ENCODE measurements at regions not wholly inside any gene's neighbourhood (a gene's known extent, or its start where the extent isn't known, plus 50 kb on each side); places are given as distances from the start of the nearest gene placed in this dataset.

DNA sequence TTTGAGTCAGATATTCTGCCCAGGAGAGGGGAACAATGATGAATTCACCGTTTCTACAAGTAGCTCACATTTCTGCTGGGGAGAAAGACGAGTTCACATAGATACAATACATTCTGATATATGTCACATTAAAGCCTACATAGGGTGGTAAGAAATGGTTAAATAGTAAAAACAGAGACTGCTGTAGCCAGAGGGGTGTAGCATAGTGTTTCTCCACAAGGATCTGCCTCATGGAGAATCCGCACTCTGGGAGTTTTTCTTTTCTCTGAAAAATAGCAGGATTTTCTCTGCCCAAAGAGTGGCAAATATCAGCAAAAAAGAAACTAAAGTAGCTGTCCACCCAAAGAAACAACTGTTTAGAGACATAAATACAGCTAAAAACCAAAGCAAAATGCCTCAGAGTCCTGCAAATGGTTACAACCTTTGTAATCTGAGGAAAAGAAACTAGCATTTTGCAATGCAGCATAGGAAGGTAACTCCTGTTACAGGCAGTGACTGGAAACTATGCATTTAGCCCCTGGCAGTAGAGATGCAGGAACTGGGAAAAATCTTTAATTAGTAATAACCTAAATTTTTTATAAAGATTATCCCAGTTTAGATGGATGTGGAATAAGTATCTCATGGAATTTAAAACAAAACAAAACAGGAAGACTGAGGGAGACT is 1126.7 kb upstream of the ADGRL2 start:
- no peak for DNase-seq

DNA sequence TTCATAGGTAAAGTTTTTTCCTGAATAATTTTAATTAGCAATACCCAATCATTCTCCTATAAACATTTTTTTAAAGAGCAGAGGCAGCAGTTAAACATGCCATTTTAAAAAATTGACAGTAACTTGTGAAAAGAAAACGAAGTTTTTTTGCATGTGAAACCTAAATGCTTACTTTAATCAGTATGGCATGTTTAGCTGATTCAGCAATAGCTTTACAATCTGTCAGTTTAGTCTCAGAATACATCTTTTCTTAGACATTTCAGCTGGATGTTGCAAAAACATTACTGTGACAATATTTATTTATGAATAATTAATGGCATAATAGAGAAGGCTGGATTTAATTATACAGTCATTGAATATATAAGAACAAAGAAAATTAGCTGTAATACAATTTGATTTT is 1132.4 kb upstream of the ADGRL2 start:
- no peak for DNase-seq

DNA sequence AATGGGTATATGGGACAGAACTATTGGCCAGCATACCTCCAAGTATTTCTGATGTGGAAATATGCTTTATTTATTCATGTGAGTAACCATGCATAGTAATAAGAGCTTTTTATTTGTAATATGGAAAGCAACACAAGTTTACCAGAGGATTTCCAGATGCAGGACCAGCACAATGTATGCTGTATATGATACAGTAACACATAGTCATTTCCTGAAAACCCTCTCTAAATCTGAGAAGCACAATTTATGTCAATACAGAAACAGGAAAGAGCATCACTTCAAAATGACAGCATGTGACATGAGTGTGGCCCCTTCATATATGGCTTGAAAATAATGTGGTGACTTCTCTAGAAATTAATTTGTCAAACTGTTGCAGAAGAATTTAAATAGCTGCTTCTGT is 1134.7 kb upstream of the ADGRL2 start:
- DNase-seq, result no peak

DNA sequence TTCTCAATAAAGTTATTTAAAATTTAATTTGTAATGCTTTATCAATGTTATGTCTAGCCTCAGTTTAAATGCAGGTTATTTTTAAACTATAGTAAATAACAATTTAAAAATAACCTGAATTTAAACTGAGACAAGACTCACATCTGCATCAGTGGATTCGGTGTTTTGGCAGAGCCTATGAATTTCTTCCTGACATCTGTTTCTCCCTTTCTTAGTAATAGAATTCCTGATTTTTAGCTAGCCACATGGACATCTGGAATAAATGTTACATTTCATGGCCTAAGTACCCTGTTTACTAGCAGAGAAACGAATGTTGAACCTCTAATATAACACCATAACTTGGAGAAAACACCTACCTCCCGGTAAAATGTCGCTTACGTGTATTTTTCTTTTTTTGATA is 1141.6 kb upstream of the ADGRL2 start:
- DNase-seq, result no peak

DNA sequence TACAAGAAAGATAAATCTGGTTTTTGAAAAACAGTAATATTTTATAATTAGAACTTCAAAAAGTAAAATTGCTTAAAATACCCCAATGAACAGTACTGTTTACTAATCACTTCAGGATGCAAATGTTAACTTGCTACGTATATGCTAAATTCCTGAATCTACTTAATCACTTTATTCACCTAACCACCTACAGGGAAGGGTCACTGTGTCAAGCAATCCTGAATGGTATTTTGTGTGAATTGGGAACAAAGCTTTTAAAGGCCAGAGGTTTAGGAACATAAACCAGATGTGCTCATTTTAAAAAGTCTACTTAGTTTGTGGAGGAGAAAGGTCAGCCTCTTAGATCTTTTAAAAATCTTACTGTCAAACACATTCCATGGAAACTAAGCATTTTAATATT is 1143.0 kb upstream of the ADGRL2 start:
- DNase-seq, result no peak

DNA sequence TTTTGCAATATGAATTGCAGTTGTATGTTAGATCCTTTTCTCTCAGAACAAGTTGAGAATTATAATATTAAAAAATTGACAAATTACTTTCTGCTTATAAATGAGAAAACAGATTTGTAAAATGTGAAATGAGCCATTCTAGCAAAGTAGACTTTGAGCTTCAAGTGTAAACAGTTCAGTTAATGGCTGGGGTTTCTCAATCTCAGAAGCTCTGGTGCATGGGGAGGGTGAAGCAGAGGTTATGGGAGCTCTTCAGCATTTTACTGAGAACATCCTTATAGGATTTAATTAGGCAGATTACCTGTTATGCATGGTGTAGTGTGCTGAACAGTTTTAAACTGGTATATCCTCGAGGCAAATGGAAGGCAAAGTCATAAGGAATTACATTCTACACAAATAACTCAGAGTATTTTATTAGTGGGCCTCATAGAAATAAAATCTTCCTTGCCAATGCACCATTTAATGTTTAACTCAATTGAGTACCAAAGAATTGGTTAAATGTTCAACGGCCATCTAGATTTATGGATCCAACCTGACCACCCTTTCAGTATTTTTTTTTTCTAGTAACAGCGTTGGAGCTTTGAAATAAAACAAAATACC is 1143.6 kb upstream of the ADGRL2 start:
- DNase-seq, result no peak

DNA sequence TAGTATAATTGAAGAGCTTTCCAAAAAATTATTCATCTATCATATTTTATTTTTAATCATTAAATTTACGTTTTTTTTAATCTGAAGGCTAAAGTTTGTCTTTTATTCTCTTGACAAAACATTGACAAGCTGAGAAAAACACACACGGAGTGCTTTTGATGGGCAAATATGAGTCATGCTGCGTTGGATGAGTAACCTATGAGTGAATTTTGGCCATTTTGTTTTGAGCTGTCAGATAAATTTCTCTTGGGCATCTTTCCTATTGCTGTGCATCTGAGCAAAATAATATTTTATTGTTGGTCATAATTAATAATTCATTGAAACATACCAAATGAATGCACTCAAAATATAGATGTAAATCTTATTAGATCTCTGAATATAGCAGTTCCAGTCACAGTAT is 1144.1 kb upstream of the ADGRL2 start:
- no peak for DNase-seq

DNA sequence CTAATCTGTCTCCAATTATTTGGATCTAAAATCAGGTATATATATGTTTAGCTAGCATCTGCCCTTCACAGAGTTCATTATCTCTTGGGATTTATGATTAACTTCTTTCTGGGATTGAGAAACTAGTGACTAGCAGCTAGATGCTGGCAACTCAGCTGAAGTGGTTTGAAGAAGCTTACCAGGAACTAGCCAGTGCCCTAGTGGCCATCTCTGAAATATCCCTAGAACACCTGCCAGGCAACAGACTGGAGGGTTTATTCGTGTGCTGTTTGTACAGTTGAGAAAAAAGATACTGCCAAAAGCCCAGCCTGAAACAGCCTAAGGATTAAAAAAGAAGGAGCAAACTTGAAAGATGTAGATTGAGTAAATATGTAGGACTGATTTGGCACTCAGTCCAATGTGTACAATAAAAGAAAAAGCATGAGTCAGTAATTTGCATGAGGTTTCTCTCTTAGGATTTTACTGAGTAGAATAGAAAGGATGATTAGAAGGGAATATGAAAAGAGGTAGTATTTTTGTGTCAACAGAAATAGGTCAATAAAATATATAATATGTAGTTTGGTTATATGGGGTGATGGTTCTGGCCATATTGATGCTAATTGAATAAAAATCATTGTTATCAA is 1144.6 kb upstream of the ADGRL2 start:
- no peak for DNase-seq

DNA sequence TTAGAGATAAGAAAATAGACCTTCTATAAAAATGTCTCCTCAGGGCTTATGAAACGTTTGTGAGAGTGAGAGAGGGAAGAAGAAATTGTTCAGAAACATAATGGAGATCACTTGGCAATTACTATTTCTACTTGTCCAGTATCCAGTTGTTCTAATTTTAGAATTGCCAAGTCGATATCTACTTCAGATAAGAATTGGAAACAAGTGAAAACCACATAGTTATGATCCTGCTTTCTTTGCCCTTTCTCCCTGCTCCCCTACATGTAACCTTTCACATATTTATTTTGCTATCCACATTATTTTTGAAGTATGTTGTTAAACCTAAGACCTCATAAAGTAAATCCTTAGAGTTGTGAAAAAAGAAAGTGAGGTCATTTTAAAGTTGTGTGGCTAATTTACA is 1154.7 kb upstream of the ADGRL2 start:
- no peak for DNase-seq

DNA sequence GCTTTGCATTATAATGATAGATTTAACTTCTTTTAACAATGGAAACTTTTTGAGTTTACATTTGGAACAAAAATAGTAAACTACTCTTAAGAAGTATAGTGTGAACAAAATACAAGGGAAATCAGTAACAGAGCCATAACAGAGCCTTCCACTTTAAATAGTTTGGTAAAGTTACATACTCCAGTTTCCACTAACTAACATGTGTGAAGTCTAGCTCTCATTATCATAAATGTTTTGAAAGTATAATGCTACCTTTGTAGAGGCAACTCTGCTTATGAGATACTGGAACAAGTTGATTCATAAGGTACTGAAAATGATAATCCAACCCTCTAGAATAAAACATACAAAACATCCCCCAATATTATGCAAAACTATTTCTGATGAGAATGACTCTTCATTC is 1155.1 kb upstream of the ADGRL2 start:
- no peak for DNase-seq

DNA sequence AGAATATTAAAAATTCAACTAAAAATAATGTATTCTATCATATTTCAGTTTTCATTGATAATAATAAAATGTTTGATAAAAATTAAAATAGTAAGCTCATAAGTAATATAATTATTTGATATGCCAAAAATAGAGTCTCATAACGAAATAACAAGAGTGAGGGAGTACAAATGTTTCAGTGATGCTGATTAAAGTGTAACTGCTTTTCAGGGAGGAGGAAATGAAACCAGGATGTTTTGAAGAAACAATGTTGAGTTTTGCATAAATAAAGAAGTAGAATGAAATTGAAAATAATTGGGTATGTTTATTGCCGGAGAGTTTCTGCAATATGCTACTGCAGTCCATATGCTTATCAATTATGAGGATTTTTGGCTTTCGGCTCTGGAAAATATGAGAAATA is 1159.8 kb upstream of the ADGRL2 start:
- no peak for DNase-seq

DNA sequence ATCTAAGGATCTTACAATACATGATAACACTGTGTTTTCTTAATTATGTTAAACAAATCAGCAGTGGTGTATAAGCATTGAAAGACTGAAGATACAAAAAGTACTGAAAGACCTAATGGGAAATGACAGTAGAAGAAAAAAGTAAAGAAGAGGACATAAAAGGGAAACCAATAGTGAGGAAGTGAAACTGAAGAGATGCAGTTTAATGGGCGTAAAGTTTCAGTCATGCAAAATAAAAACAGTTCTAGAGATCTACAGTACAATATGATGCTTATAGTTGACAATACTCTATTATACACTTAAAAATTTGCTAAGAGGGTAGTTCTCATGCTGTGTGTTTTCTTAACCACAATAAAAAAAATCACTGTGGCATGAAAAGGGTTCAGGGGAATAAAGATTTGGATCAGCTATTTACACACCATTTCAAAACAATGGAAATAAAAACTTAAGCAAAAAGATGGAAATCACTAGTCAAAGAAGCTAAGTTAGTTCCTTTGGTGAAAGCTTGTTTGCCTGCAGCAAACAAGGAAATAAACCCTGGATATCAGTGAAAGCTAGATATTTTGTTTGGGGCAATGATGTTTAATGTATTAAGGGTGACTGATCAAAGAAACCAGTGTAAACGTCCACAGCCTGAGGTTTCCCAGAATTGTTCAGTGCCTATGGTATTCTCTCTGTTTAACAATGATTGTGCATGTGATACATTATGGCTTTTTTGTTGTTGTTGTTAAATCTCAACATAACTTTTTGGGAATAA is 1160.8 kb upstream of the ADGRL2 start:
- DNase-seq, result no peak

DNA sequence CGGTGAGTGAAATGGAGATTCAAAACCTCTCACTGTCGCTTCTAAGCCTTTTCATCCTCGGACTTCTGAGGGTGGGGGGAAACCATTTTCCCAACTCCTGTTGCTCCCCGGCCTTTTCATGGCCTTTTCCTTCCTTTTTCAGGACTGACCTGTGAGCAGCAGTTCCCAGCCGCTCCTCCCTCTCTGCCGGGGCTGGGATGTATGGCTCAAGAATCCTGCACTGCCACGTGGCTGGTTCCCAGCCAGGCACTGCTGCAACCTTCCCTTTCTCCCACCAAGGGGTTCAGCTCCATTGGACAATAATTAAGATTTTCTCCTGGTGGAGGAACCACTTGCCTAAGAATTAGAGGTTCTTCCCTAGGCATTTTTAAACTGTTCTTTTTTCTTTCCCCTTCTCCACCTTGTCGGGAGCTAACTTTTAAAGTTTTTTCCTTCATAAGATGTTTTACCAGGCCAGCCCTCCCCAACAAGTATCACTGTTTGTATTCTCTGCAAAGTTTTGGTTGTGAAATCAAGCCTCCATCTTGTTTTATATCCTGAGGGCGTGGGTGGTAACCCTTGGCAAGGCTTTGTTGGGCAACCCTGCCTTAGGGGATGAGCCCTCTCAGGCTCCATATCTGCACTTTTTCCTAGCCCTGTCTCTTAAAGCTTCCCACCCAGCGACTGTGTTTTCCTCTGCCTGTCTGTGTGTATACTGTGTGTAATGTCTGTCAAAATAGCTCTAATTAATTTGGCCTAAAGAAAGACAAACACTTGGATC is 1166.6 kb upstream of the ADGRL2 start:
- no peak for DNase-seq

DNA sequence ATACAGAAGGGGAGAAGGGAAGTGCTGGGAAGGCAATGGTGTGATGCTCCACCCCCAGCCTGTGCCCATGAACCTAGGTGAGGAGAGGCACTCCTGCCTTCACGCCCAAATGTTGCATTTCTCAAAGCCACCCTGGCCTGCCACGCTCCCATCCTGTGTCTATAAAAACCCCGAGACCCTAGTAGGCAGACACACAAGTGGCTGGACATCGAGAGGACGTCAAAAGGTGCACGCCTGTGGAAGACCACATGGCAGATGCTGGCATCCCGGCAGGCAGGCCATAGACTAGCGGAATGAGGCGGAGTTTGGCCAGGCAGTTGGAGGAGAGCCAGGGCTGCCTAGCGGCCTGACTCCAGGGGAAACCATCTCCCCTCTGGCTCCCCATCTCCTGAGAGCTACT is 1168.5 kb upstream of the ADGRL2 start:
- DNase-seq, result no peak

DNA sequence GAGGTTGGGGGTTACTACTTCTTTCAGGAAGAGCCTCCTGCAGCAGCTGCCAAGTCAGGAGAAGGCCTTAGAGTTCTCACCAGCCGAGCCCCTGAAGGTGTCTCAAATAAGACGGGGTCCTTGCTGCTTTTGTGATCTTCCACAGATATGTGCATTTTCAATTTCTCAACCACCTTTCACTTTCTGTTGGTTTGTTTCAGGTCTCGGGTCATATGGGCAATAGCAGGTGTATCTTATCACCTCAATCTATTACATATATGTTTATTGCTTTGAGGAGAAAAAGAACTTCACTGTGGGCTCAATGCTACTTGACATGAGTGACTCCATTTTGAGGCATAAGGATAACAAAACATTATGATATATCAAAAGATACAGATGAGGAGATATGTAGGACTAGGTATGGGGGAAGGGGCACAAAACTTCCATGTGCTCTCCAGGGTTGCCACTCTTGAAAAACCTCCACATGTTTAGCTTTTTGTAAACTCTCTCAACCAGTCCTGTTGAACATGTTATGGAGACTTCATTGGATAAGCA is 1171.4 kb upstream of the ADGRL2 start:
- no peak for DNase-seq

DNA sequence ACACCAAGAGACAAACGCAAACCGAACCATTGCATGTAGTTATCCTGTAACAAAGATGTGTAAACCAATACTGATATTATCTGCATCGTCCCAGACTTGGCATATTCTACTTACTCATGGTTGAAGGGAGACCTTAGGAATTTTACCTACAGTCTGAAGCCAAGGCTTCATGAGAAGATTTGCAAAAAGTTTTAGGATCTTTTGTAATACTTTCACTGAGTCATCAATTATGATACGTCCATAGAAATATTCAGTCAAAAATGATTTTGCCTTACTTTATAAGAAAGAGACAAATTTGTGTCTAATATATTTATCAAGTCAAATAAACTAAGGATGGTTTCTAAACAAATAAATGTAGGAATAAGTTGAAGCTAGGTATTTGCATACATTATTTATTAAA is 1176.1 kb upstream of the ADGRL2 start:
- DNase-seq, result no peak

DNA sequence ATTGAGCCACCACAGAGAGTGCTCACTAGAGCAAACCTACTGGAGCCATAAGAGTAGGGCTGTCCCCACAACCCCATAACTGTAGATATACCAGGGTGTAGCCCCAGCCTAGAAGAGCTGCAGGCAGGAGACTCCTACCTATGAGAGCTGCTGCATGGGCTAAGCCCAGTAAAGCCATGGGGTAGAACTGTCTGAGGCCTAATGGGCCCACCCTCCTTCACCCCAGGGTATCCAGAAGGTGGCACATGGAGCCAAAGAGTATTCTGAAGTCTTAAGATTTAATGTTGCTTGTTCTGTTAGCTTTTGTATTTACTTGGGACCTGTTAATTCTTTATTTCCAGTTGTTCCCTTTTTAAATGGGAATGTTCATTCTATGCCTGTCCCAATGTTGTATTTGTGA is 1193.7 kb upstream of the ADGRL2 start:
- no peak for DNase-seq

DNA sequence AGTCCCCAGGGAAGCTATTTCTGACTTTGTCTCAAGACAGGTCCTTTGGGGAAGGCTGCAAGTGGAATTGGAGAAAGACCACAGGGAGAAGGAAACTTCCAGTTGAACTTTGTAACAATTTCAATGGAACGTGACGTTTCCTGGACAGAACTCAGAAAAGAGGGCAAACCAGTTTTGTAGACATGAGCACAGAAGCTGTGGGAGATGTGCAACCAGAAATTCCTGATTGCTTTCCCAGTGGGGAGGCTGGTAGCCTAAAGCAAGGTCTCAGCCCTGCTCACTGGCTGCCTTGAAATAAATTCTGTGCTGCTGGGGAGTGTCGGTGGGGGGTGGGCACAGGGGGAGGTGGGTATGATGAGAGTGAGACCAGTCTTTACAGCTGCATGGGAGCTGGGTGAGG is 1206.7 kb upstream of the ADGRL2 start:
- no peak for DNase-seq

DNA sequence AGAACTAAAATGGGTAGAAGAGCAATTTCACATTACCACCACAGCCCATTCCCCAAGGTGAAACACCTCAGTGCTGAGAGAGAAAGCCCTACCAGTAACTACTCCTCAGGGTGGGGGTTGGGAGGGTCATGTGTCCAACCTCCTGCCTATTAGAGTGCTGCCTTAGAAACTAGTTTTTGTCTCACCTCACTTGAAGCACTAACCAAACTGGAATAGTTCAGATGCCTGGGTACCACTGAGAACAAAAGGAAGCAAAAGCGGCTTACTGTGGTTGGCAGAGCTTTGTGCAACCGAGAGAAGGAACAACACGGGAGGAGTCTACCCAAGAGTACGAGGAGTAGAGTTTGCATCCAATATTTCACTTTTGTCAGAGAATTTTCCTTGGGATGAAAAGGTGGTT is 1207.5 kb upstream of the ADGRL2 start:
- no peak for DNase-seq

DNA sequence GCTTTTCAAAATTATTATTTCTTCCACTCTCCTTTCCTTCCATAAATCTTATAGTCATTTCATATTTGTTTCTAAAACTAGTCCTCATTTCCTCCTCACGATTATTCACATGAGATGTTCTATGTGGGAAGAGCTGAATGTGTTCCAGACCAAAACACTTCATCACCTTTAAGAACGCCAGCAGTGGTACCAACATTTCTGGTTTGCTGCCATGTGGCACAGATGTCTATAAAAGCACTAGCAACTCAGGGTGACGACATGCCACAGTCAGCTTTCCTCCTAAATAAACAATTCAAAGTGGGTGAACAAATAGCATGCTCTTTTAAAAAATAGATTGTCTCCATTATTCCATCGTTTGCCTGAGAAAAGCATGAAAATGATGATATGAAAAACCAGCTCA is 1217.8 kb upstream of the ADGRL2 start:
- no peak for DNase-seq

DNA sequence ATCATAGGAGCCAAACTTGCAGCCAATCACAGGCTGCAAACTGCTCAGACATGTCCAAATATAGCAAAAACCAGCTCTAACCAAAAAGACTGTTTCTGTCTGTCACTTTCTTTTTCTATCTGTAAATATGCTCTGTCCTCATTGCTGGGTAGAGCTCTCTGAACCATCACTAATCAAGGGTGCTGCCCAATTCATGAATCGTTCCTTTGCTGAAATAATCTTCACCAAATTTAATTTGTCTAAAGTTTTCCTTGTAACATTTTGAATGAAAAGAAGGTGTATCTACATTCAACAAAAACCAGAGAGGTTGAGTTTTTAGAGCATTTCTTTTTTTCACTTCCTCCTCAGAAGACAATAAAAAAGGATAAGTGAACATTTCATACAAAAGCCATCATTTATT is 1221.7 kb upstream of the ADGRL2 start:
- DNase-seq, result no peak

DNA sequence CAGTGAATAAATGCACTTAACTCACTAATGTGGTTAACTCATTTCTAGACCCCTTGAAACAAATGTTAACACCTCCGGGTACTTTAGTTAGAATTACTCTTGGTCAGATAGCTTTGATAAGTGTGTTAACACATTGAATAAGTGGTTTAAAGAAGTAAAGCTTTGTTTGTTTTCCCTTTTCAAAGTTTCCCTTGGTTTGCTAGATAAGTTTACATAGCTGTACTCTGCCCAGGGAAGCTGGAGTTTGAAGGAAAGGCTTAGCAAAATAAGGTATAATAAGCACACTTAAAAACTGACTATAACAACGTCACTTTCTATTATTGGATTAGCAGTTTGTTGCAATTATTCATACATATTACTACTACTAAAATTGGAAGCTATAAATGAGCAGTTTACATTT is 1233.9 kb upstream of the ADGRL2 start:
- DNase-seq, result no peak

DNA sequence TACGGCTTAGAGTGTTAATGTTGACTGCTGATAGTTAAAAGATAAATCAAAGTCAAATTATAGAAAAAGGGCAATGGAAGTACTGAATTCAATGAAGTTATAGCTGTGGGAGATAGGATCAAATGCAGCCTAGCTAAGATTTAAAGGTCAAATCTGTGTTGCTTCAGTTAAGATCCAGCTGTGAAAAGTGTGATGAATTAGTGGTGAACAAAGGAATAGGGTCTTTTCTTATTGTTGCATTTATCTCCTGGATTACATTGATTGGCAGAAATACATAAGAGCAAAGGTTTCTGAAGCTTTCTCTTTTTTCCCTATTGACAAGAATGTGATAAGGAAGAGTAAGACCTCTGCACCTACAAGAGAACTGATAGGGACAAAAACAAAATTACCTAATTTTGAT is 1234.6 kb upstream of the ADGRL2 start:
- no peak for DNase-seq

Measured in CD4-positive, alpha-beta T cell treated with Interleukin-15 for 1 hour (primary cell).